Suprapubic skin (tissue), 4 donors: ENCODE measurements at regions not wholly inside any gene's neighbourhood (a gene's known extent, or its start where the extent isn't known, plus 50 kb on each side); places are given as distances from the start of the nearest gene placed in this dataset.

ENCODE experiments used
- DNase-seq, 2 donors: peaks; one replicate each; pipeline ENCODE4 v3.0.0-alpha.2; 2019; ENCODE audit warnings: low spot score in 2 of 2
- H3K27ac ChIP-seq: fragments of 200-600 bp; sonication (generic); one replicate; pipeline ENCODE4 v1.5.1; 2019
- H3K27me3 ChIP-seq: fragments of 200-600 bp; sonication (generic); one replicate; pipeline ENCODE4 v1.5.1; 2019
- H3K36me3 ChIP-seq: fragments of 200-600 bp; sonication (generic); one replicate; pipeline ENCODE4 v1.5.1; 2019
- H3K4me1 ChIP-seq: fragments of 200-600 bp; sonication (generic); one replicate; pipeline ENCODE4 v1.5.1; 2019
- H3K4me3 ChIP-seq: fragments of 200-600 bp; sonication (generic); one replicate; pipeline ENCODE4 v1.5.1; 2019; ENCODE audit warnings: mild to moderate bottlenecking
- H3K9me3 ChIP-seq: fragments of 200-600 bp; sonication (generic); one replicate; pipeline ENCODE4 v1.5.1; 2019
- EP300 ChIP-seq: sonication (generic); formaldehyde crosslinking; IDR thresholded peaks from one replicate; pipeline ENCODE4 v1.6.1; 2017; ENCODE audit warnings: antibody characterized with exemption
- POLR2A ChIP-seq, 2 donors: fragments of 450-650 bp; IDR thresholded peaks; one replicate each; pipeline ENCODE4 v1.6.1; 2017; ENCODE audit warnings: antibody characterized with exemption in 2 of 2, mild to moderate bottlenecking in 2 of 2, moderate library complexity in 2 of 2
- POLR2AphosphoS5 ChIP-seq, 3 donors: sonication (generic); formaldehyde crosslinking; IDR thresholded peaks; one replicate each; pipeline ENCODE4 v1.6.1; 2017; ENCODE audit warnings: antibody characterized with exemption in 3 of 3
- WGBS: methylation state at CpG from one replicate; pipeline ENCODE4 v1.1.5; 2018; 5-methylcytosine and 5-hydroxymethylcytosine counted together
- TF ChIP-seq, protein P1 (sequence below), 2 donors: fragments of 200-600 bp in 1 of 2; fragments of 450-650 bp in 1 of 2; sonication (generic) in 1 of 2; IDR thresholded peaks; one replicate each; pipeline ENCODE4 v1.5.1; 2016 to 2019; ENCODE audit warnings: antibody characterized with exemption in 2 of 2, mild to moderate bottlenecking in 1 of 2, moderate library complexity in 1 of 2

DNA sequence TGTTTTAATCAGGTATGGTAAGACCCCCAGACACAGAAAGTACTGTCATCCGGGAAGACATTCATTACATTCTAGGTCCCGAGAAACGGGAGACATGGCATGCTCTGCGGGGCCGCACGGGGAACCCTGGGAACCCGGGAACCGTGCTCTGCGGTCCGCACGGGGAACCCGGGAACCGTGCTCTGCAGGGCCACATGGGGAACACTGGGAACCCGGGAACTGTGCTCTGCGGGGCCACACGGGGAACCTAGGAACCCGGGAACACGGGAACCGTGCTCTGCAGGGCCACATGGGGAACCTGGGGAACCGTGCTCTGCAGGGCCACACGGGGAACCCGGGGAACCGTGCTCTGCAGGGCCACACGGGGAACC lies 165.6 kb upstream of the SULF2 start:
- no peaks in the 10 kb centered on the region for H3K36me3 ChIP-seq
- no peak for TF ChIP-seq EP300
- TF ChIP-seq POLR2AphosphoS5 (IDR thresholded peaks at IDR 0.05) = no peak
- TF ChIP-seq, protein P1, sequence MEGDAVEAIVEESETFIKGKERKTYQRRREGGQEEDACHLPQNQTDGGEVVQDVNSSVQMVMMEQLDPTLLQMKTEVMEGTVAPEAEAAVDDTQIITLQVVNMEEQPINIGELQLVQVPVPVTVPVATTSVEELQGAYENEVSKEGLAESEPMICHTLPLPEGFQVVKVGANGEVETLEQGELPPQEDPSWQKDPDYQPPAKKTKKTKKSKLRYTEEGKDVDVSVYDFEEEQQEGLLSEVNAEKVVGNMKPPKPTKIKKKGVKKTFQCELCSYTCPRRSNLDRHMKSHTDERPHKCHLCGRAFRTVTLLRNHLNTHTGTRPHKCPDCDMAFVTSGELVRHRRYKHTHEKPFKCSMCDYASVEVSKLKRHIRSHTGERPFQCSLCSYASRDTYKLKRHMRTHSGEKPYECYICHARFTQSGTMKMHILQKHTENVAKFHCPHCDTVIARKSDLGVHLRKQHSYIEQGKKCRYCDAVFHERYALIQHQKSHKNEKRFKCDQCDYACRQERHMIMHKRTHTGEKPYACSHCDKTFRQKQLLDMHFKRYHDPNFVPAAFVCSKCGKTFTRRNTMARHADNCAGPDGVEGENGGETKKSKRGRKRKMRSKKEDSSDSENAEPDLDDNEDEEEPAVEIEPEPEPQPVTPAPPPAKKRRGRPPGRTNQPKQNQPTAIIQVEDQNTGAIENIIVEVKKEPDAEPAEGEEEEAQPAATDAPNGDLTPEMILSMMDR (IDR thresholded peaks at IDR 0.05) = no peak
- TF ChIP-seq POLR2A (IDR thresholded peaks at IDR 0.05) = no peak
- H3K4me3 ChIP-seq = no peak overlapping the region
- no peak for DNase-seq
- H3K9me3 ChIP-seq = no peaks in the 10 kb centered on the region
- no peaks in the 10 kb centered on the region for H3K4me1 ChIP-seq
- no peaks in the 10 kb centered on the region for H3K27me3 ChIP-seq
- 97% methylated on average over 11 of the region's 24 CpGs for WGBS
- H3K27ac ChIP-seq = no peak overlapping the region

DNA sequence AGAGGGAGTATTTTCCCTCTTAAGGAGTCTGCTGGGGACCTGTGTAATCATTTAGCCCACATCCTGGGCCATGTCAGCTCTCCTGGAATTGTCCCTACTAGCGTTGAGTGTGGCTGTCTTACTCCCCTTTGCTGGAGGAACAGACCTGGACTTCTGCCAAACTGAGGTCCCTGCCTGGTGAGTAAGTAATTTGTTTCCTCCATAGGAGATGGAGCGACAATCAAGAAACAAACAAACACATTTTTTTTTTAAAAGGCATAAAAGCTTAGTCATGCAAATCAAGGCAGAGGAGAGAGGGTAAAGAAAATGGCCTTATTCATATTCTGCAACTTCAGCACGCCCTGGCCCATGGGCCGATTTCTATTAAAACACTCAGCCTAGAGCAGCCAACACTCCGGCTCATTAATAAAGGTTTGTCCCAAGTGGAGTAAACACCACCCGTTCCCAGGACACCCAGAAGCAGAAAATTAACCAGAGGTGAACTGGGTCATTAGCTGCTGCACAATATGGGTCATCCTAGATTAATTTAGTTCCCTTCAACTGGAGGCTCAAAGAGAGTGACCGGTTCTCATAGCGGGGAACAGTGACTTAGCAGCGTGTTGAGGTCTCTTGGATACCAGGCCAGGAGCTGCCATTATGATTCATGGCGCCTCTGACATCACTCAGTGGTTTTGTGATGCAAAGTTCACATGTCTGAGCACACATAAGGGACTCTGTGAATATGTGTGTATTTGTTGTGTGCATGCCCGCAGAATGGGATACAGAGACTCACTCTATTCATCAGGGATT lies 165.0 kb upstream of the SULF2 start:
- Histone ChIP-seq H3K27ac (no peak overlapping the region), H3K27me3 (peaks cover 3% of the 10 kb centered on the region), H3K9me3 (no peaks in the 10 kb centered on the region), H3K4me3 (no peak overlapping the region), H3K4me1 (no peaks in the 10 kb centered on the region), H3K36me3 (no peaks in the 10 kb centered on the region)
- TF ChIP-seq, protein P1 (IDR thresholded peaks at IDR 0.05) = no peak
- TF ChIP-seq POLR2A (IDR thresholded peaks at IDR 0.05) (no peak), POLR2AphosphoS5 (IDR thresholded peaks at IDR 0.05) (no peak), EP300 (no peak)
- WGBS = 82% methylated on average over 11 of the region's 11 CpGs
- DNase-seq = no peak

DNA sequence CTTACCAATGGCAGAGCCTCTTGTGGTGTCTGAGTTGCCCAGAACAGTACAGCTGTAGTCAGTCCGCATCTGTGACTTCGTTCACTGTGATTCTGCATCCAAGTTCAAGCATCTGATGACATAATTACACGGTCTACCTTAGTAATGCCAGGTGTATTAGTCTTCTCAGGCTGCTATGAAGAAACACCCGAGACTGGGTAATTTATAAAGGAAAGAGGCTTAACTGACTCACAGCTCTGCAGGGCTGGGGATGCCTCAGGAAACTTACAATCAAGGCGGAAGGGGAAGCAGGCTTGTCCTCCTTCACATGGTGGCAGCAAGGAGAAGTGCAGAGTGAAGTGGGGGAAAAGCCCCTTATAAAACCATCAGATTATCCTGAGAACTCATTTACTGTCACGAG lies 163.9 kb upstream of the SULF2 start:
- Histone ChIP-seq H3K4me1 (no peaks in the 10 kb centered on the region), H3K4me3 (no peak overlapping the region), H3K27me3 (peaks cover 3% of the 10 kb centered on the region), H3K27ac (no peak overlapping the region), H3K9me3 (no peaks in the 10 kb centered on the region), H3K36me3 (no peaks in the 10 kb centered on the region)
- DNase-seq = no peak
- 69% methylated on average over 6 of the region's 6 CpGs for WGBS
- TF ChIP-seq EP300 (no peak), POLR2A (IDR thresholded peaks at IDR 0.05) (no peak), POLR2AphosphoS5 (IDR thresholded peaks at IDR 0.05) (no peak)

DNA sequence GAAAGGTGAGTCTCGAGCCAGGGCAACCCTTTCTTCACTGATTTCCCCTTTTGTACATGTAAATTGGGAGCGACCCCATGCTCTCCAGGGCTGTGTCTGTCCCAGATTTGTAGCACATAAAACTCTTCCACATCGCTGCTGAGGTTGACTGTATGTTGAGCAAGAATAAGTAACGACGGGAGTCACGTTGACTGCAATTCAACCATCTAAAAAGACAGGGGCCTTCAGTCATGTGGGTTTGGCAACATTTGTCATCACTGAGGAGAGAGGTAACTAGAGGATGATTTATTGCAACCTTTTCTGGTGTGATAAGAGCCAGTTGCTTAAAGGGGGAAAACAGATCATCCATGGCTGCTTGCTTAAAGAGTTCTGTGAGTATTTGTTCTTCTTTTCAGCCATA lies 159.4 kb upstream of the SULF2 start:
- Histone ChIP-seq H3K4me1 (no peaks in the 10 kb centered on the region), H3K4me3 (no peak overlapping the region), H3K36me3 (no peaks in the 10 kb centered on the region), H3K27ac (no peak overlapping the region), H3K27me3 (peaks cover 5% of the 10 kb centered on the region), H3K9me3 (no peaks in the 10 kb centered on the region)
- 82% methylated on average over 6 of the region's 6 CpGs for WGBS
- TF ChIP-seq, protein P1 (IDR thresholded peaks at IDR 0.05) = no peak
- TF ChIP-seq POLR2AphosphoS5 (IDR thresholded peaks at IDR 0.05) (no peak), POLR2A (IDR thresholded peaks at IDR 0.05) (no peak), EP300 (no peak)
- DNase-seq = no peak

DNA sequence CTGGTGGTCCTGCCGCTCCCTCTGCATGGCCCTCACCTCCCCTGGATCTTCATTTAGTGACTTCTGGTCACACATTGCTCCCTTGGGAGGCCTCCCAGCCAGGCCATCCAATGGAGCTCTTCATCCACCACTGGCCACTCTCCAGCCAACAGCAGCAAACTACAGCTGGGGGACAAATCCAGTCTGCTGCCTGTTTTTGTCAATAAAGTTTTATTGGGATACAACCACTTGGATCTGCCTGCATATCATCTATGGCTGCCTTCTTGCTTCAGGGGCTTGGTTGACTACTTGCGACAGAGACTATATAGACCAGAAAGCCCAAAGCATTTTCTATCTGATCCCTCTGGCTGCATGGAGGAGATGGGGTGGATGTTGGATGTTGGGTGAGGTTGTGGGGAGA lies 156.6 kb upstream of the SULF2 start:
- Histone ChIP-seq H3K4me1 (no peaks in the 10 kb centered on the region), H3K27me3 (peaks cover 7% of the 10 kb centered on the region), H3K27ac (no peak overlapping the region), H3K36me3 (no peaks in the 10 kb centered on the region), H3K9me3 (no peaks in the 10 kb centered on the region), H3K4me3 (no peak overlapping the region)
- DNase-seq = no peak
- 100% methylated on average over 2 of the region's 2 CpGs for WGBS
- TF ChIP-seq POLR2AphosphoS5 (IDR thresholded peaks at IDR 0.05) = no peak
- TF ChIP-seq POLR2A (IDR thresholded peaks at IDR 0.05) = no peak
- TF ChIP-seq EP300 = no peak
- TF ChIP-seq, protein P1 (IDR thresholded peaks at IDR 0.05) = no peak
